Upper lobe of left lung (tissue), 4 donors: ENCODE measurements at regions not wholly inside any gene's neighbourhood (a gene's known extent, or its start where the extent isn't known, plus 50 kb on each side); places are given as distances from the start of the nearest gene placed in this dataset.

Source experiments
- EP300 ChIP-seq, 4 donors: sonication (generic); formaldehyde crosslinking; IDR thresholded peaks; one replicate each; pipeline ENCODE4 v1.5.1; 2017; ENCODE audit warnings: antibody characterized with exemption in 4 of 4, control low read depth in 2 of 4
- POLR2AphosphoS5 ChIP-seq, 2 donors: sonication (generic); formaldehyde crosslinking; IDR thresholded peaks; one replicate each; pipeline ENCODE4 v1.5.1; 2017; ENCODE audit warnings: antibody characterized with exemption in 2 of 2
- TF ChIP-seq, protein P1 (sequence below), 6 experiments: fragments of 450-650 bp in 4 of 6; fragments of 200-600 bp in 2 of 6; sonication (generic) in 2 of 6; IDR thresholded peaks; one replicate each; pipeline ENCODE4 v1.5.1; 2016 to 2019; ENCODE audit warnings: antibody characterized with exemption in 6 of 6

DNA sequence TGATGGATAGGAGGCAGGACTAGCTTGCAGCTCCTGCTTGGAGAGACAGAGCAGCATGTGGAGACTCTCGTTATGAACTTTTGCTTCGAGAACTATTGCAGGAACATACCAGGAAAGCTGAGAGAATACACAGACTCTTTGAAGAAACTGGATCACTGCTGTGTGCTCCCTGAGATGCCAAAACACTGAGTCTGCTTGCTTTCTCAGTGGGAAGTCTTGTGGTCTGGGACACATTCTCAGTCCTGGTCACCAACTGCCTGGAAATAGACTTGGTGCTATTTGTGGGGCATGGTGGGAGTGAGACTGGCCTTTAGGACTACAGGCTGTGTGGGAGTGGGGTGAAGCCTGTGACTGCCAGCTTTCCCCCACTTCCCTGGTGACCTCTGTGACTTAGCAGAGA lies 252.6 kb downstream of the MED10 start:
- TF ChIP-seq, protein P1, sequence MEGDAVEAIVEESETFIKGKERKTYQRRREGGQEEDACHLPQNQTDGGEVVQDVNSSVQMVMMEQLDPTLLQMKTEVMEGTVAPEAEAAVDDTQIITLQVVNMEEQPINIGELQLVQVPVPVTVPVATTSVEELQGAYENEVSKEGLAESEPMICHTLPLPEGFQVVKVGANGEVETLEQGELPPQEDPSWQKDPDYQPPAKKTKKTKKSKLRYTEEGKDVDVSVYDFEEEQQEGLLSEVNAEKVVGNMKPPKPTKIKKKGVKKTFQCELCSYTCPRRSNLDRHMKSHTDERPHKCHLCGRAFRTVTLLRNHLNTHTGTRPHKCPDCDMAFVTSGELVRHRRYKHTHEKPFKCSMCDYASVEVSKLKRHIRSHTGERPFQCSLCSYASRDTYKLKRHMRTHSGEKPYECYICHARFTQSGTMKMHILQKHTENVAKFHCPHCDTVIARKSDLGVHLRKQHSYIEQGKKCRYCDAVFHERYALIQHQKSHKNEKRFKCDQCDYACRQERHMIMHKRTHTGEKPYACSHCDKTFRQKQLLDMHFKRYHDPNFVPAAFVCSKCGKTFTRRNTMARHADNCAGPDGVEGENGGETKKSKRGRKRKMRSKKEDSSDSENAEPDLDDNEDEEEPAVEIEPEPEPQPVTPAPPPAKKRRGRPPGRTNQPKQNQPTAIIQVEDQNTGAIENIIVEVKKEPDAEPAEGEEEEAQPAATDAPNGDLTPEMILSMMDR (IDR thresholded peaks at IDR 0.05) = no peak
- TF ChIP-seq EP300 (IDR thresholded peaks at IDR 0.05) = no peak
- TF ChIP-seq POLR2AphosphoS5 (IDR thresholded peaks at IDR 0.05) = no peak
